ENCODE measurements at regions not wholly inside any gene's neighbourhood (a gene's known extent, or its start where the extent isn't known, plus 50 kb on each side); places are given as distances from the start of the nearest gene placed in this dataset.
"Not testable (repeated sequence)": the region's sequence is repeated elsewhere in the genome, so short reads cannot be mapped to it uniquely, and the experiment has no call there.

- DNase-seq = no peak
These were observed 362.6 kb downstream of the QKI start for GRCh38 chr6:163776906-163777686.

GRCh38 chr6:163776196-163776905 is 361.8 kb downstream of the QKI start:
- DNase-seq = no peak

- no peak for DNase-seq
These were observed 360.8 kb downstream of the QKI start for GRCh38 chr6:163775313-163775712.

- no peak for DNase-seq
These were observed 360.0 kb downstream of the QKI start for GRCh38 chr6:163774485-163774884.

- DNase-seq = no peak
These were observed 359.1 kb downstream of the QKI start for GRCh38 chr6:163773646-163774045.

GRCh38 chr6:163772701-163773100 is 358.2 kb downstream of the QKI start:
- DNase-seq = no peak

GRCh38 chr6:163771180-163771579 is 356.7 kb downstream of the QKI start:
- DNase-seq = no peak

- DNase-seq = no peak
These were observed 354.4 kb downstream of the QKI start for GRCh38 chr6:163768905-163769304.

- no peak for DNase-seq
These were observed 352.4 kb downstream of the QKI start for GRCh38 chr6:163766936-163767335.

- no peak for DNase-seq
These were observed 350.8 kb downstream of the QKI start for GRCh38 chr6:163765335-163765734.

- no peak for DNase-seq
These were observed 350.0 kb downstream of the QKI start for GRCh38 chr6:163764565-163764964.

- DNase-seq = no peak
These were observed 347.0 kb downstream of the QKI start for GRCh38 chr6:163761481-163761880.

- no peak for DNase-seq
These were observed 346.3 kb downstream of the QKI start for GRCh38 chr6:163760860-163761259.

GRCh38 chr6:163759542-163759941 is 345.0 kb downstream of the QKI start:
- DNase-seq = no peak

- DNase-seq = no peak
These were observed 343.0 kb downstream of the QKI start for GRCh38 chr6:163757520-163757919.

- DNase-seq = no peak
These were observed 341.6 kb downstream of the QKI start for GRCh38 chr6:163756079-163756478.

GRCh38 chr6:163754866-163755265 is 340.3 kb downstream of the QKI start:
- DNase-seq = no peak

GRCh38 chr6:163753430-163753829 is 338.9 kb downstream of the QKI start:
- DNase-seq = no peak

- no peak for DNase-seq
These were observed 337.9 kb downstream of the QKI start for GRCh38 chr6:163752446-163752845.

- DNase-seq = no peak
These were observed 336.6 kb downstream of the QKI start for GRCh38 chr6:163751032-163751525.

GRCh38 chr6:163750431-163751031 is 336.0 kb downstream of the QKI start:
- no peak for DNase-seq

- DNase-seq = no peak
These were observed 334.4 kb downstream of the QKI start for GRCh38 chr6:163748886-163749285.

GRCh38 chr6:163748036-163748435 is 333.5 kb downstream of the QKI start:
- no peak for DNase-seq

GRCh38 chr6:163747058-163747457 is 332.5 kb downstream of the QKI start:
- DNase-seq = not testable (repeated sequence)
